ENCODE measurements at regions not wholly inside any gene's neighbourhood (a gene's known extent, or its start where the extent isn't known, plus 50 kb on each side); places are given as distances from the start of the nearest gene placed in this dataset.
"Not testable (repeated sequence)": the region's sequence is repeated elsewhere in the genome, so short reads cannot be mapped to it uniquely, and the experiment has no call there.

GRCh38 chr9:19896161-19896560, 107.3 kb upstream of the SLC24A2 start:
- no peak for TF ChIP-seq ZNF274 (IDR thresholded peaks at IDR 0.05; ENCODE audit: low read depth, low read length)
- no peak overlapping the region for H3K4me3 ChIP-seq (ENCODE audit: low read length)

DNA sequence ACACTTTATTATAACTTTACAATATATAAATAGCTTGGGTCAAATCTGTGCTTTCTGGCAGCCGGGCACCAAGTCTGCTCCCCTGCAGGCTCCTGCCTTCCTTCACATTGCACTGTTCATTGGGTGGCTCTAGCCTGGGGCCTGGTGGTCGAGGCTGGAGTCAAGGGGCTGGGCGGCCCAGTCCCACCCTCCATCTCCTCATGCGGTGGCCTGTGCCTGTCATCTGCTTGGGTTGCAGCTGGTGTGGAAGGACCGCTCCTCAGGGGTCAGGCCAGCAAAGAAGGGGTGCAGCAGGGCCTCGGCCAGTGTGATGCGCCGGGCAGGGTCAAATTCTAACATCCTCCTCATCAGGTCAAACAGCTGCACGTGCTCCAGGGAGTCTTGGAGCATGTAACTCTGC, 106.7 kb upstream of the SLC24A2 start:
- H3K4me3 ChIP-seq (ENCODE audit: low read length), result not testable (repeated sequence)

GRCh38 chr9:19895006-19895405, 106.2 kb upstream of the SLC24A2 start:
- H3K4me3 ChIP-seq (ENCODE audit: low read length), result no peak overlapping the region
- TF ChIP-seq ZNF274 (IDR thresholded peaks at IDR 0.05; ENCODE audit: low read depth, low read length), result no peak

DNA sequence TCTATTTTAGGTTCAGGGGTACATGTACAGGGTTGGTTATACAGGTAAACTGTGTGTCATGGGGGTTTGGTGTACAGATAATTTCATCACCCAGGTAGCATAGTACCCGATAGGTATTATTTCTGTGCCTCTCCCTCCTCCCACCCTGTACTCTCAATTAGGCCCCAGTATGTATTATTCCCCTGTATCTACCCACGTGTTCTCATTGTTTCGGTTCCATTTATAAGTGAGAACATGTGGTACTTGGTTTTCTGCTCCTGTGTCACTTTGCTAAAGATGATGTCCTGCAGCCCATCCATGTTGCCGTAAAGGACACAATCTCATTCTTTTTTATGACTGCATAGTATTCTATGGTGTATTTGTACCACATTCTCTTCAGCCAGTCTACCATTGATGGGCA, 96.8 kb upstream of the SLC24A2 start:
- TF ChIP-seq ZNF274 (IDR thresholded peaks at IDR 0.05; ENCODE audit: low read depth, low read length), result no peak
- H3K4me3 ChIP-seq (ENCODE audit: low read length), result no peak overlapping the region

GRCh38 chr9:19879062-19879461, 90.2 kb upstream of the SLC24A2 start:
- TF ChIP-seq ZNF274 (IDR thresholded peaks at IDR 0.05; ENCODE audit: low read depth, low read length), result no peak

DNA sequence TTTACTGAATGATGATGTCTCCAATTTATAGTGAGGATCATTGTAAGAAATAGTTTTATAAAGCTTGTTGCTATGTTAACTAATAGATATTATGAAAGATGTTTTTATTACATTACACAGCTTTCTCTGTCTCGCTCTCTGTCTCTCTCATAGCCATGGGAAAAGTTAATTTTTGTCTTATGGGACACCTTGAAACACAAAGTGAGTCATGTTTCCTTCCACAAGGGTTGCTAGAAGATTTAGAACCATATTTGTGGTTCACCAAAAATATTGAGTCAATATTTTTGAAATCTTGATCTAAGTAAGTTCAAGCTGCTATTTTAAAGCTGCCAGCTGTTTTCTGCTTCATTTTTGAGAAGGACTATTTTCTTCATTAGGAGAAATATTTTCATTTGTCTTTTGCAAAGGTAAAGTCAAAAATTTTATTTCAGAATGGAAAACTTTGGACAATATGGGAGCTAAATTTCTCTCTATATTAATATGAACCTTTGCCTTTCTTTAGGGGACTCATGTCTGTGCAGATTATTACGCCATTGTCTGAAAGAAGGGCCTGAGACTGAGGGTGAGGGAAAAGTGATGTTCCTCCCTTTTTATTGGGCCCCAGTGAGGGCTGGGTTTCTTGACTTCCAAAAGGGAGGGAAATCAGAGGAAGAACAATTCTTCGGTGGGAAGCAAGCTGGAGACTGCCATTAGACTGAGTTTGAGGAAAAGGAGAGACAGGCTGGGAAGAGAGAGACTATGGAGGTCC, 87.9 kb upstream of the SLC24A2 start:
- TF ChIP-seq ZNF274 (IDR thresholded peaks at IDR 0.05; ENCODE audit: low read depth, low read length), result no peak
- no peak overlapping the region for H3K4me3 ChIP-seq (ENCODE audit: low read length)

More at GRCh38 chr9:19879062-19879461, 90.2 kb upstream of the SLC24A2 start:
- no peak overlapping the region for H3K4me3 ChIP-seq (ENCODE audit: low read length)

- no peak overlapping the region for H3K4me3 ChIP-seq (ENCODE audit: low read length)
- TF ChIP-seq ZNF274 (IDR thresholded peaks at IDR 0.05; ENCODE audit: low read depth, low read length), result no peak
Observed at GRCh38 chr9:19875291-19875920, 86.6 kb upstream of the SLC24A2 start.

DNA sequence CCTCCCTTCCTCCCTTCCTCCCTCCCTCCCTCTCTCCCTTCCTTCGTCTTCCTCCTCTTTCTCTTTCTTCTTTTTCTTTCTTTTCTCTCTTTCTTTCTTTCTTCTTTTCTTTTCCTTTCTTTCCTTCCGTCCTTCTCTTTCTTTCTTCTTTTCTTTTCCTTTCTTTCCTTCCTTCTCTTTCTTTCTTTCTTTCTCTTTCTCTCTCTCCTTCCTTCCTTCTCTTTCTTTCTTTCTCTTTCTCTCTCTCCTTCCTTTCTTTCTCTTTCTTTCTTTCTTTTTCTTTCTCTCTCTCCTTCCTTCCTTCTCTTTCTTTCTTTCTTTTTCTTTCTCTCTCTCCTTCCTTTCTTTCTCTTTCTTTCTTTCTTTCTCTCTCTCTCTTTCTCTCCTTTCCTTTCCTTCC, 84.4 kb upstream of the SLC24A2 start:
- not testable (repeated sequence) for H3K4me3 ChIP-seq (ENCODE audit: low read length)

DNA sequence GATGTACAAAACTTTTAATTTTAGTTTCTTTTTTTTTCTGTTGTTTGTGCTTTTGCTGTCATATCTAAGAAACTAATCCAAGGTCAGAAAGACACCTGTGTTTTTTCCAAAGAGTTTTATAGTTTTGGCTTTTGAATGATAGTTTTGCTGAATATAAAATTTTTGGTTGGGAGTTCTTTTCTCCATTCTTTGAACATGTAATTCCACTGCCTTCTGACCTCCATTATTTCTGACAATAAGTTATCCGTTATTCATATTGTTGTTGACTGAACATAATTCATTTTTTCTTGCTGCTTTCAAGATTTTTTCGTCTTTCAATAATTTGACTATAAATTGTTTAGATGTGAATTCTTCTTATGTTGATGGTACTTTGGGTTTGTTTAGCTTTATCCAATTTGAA, 82.2 kb upstream of the SLC24A2 start:
- no peak for TF ChIP-seq ZNF274 (IDR thresholded peaks at IDR 0.05; ENCODE audit: low read depth, low read length)
- no peak overlapping the region for H3K4me3 ChIP-seq (ENCODE audit: low read length)

DNA sequence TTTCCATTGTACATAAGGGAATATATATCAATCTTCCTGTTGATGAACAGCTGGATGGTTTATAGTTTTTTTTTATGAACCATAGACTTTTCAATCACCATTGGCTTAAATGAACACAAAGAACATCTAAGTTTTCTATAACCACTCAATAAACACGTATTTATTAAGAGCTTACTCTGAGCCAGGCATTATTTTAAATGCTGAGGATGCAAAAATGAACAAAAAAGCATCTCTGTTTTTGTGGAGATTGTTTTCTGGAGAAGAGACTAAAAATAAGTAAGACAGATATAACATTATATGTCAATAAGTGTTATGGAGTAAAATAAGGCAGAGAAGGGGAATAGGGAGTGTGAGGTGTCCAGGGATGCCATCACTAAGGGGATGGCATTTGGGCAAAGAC, 52.1 kb upstream of the SLC24A2 start:
- no peak for TF ChIP-seq ZNF274 (IDR thresholded peaks at IDR 0.05; ENCODE audit: low read depth, low read length)
- H3K4me3 ChIP-seq (ENCODE audit: low read length), result no peak overlapping the region
